ENCODE measurements at regions not wholly inside any gene's neighbourhood (a gene's known extent, or its start where the extent isn't known, plus 50 kb on each side); places are given as distances from the start of the nearest gene placed in this dataset.
"Not testable (repeated sequence)": the region's sequence is repeated elsewhere in the genome, so short reads cannot be mapped to it uniquely, and the experiment has no call there.

DNA sequence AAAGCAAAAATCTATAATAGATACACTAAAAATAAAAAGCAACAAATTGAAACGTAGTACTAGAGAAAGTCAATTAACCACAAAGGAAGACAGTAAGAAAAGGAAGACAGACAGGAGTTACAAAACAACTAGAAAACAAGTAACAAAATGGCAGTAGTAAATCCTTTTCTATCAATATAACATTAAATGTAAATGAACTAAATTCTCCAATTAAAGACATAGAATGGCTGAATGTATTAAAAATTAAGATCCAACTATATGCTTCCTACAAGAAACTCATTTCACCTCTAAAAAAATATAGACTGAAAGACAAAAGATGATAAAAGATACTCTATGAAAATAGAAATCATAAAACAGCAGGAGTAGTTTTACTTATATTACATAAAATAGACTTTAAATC, 79.1 kb downstream of the CTH start:
- no peak for DNase-seq

- DNase-seq: no peak
These were observed 84.3 kb downstream of the CTH start for GRCh38 chr1:70495370-70495769.

GRCh38 chr1:70496181-70496580, 85.1 kb downstream of the CTH start:
- DNase-seq: no peak

- DNase-seq: no peak
These were observed 86.1 kb downstream of the CTH start for GRCh38 chr1:70497152-70497551.

DNA sequence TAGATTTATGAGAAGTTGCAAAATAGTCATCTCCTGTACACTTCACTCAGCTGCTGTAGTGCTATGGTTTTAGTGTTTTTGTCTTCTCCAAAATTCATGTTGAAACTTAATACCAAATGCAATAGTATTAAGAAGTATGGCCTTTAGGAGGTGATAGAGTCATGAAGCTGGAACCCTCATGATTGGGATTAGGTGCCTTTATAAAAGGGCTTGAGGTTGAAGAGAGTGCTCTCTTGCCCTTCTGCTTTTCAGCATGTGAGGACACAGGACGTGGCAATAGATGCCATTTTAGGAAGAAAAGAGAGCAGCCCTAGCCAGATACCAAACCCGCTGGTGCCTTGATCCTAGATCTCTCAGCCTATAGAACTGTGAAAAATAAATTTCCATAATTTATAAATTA, 87.6 kb downstream of the CTH start:
- no peak for DNase-seq

DNA sequence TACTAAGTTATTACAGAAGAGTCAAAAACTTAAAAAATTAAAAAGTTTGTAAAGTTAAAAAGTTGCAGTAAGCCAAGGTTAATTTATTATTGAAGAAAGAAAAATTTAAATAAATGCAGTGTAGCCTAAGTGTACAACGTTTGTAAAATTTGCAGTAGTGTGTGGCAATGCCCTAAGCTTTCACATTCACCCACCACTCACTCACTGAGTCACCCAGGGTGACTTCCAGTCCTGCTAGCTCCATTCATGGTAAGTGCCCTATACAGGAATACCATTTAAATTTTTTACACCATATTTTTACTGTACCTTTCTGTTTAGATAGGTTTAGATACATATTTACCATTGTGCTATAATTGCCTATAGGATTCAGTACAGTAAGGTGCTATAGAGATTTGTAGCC, 88.6 kb downstream of the CTH start:
- DNase-seq: no peak

DNA sequence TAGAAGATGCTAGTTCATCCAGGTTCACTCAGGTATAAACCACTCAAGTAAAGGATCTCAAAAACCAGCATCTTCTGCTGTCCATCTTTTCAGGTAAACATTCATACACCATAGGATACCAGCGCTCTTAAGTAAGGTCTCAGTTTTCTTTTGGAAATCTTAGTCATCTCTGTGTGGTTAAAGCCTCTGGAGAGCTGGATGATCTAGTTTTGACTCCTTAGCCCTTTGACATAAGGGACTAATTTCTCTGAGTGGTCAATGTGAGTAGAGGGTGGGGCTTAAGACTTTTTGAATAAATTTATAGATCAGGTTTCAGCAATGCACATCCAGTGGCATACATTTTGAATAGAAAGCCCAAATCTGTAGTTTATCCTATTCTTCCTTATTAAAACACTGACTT, 92.3 kb downstream of the CTH start:
- DNase-seq: no peak

DNA sequence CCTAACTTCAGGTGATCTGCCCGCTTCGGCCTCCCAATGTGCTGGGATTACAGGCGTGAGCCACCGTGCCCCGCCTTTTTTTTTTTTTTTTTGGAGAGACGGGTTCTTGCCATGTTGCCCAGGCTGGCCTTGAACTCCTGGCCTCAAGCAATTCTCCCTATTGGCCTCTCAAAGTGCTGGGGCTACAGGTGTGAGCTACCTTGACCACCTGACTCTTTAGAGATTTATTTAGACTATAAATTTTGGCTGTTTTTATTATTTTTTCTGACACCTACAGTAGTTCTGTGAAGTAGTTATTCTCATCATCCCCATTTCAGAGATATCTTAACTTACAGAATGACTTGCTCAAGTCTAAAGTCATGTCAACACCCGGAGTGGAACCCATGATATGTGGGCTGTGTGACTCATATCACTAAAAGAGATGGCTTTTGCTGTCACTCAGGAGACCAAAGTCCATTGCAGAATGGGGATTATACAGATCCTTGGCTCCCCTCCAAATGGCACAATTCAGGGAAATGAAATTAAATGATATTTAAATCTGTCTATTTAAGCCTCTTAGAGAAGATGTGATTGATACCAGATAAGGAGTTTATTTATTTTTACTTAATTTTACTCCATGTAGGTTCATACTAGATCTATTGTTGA, 93.2 kb downstream of the CTH start:
- DNase-seq: no peak

GRCh38 chr1:70504821-70505193, 93.7 kb downstream of the CTH start:
- no peak for DNase-seq

GRCh38 chr1:70507991-70508390, 96.9 kb downstream of the CTH start:
- DNase-seq: not testable (repeated sequence)

DNA sequence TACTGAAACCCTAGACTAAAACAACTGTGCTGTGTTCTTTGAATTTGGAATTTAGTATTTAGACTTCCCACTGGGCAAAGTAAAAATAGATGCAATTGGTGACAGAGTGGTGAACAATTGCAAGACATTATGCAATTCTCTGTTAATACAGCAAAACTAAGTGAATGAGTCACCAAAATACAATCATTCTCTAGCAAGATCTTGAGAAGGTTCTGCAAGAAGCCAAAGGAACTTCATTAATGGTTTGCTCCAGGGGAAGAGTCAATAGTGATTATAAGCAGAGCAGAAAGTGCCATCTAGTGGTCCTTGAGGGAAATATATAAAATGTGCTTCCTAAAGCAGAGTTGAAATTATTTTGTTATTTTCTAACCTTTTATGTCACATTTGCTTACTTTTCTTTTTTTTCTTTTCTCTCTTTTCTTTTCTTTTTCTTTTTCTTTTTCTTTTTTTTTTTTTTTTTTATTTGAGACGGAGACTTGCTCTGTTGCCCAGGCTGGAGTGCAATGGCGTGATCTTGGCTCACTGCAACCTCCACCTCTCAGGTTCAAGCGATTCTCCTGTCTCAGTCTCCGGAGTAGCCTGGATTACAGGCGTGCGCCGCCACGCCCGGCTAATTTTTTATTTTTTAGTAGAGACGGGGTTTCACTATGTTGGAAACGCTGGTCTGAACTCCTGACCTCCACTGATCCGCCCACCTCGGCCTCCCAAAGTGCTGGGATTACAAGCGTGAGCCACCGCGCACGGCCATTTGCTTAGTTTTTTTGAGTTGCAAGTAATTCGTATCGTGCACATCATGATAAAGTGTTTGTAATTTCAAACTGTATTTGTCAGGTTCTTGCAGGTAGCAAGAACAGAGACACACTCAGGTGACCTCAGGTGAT, 99.2 kb downstream of the CTH start:
- no peak for DNase-seq

DNA sequence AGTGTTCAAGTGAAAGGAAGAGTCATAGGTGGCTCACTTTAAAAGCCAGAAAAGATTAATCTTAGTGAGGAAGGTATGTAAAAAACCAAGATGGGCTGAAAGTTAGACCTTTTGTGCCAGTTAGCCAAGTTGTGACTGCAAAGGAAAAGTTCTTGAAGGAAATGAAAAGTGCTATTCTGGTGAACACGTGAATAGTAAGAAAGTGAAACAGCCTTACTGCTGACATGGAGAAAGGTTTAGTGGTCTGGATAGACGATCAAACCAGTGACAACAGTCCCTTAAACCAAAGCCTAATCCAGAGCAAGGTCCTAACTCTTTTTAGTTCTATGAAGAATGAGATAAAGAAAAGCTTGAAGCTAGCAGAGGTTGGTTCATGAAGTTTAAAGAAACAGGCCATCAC, 106.4 kb downstream of the CTH start:
- no peak for DNase-seq

DNA sequence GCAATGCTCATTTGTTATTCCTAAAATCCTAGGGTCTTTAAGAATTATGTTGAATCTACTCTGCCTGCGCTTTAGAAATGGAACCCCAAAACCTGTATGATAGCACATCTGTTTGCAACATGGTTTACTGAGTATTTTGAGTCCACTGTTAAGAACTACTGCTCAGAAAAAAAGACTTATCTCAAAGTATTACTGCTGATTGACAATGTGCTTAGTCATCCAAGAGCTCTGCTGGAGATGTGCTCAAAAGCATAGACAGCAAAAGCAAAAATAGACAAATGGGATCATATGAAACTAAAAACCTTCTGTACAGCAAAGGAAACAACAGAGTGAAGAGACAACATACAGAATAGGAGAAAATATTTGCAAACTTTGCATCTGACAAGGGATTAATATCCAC, 107.0 kb downstream of the CTH start:
- no peak for DNase-seq

DNA sequence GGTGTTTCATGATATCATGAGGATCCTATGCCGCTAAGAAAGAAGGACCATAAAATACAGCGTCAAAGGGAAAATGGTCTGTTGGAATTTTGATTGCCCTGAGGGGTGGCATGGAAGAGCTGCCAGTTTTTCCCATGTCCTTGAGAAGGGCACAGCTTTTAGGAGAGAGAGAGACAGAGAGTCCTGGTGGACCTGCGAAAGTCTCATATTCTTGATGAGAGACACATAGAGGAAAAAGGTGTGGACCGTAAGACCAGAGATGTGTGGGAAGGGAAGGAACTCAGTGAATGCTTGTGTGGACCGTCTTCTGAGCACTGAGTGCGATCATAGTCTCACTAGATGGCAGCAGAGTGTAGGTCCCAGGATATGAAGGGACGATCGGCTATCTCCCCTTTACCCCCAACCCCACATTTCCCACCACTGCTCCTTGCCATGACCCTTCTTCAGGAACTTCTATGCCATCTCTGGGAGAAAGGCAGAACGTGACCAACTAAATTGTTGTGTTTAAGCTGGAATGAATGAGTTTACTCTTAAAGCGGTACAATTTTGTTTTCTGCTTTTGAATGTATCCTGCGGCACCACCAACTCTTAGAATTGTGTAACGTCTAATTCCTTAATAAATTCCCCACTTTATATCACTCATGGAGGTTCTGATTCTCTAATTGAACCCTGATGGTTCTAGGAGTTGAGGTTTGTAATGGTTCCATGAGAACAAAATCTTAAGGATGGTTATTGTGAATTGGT, 117.7 kb downstream of the CTH start:
- DNase-seq: no peak

DNA sequence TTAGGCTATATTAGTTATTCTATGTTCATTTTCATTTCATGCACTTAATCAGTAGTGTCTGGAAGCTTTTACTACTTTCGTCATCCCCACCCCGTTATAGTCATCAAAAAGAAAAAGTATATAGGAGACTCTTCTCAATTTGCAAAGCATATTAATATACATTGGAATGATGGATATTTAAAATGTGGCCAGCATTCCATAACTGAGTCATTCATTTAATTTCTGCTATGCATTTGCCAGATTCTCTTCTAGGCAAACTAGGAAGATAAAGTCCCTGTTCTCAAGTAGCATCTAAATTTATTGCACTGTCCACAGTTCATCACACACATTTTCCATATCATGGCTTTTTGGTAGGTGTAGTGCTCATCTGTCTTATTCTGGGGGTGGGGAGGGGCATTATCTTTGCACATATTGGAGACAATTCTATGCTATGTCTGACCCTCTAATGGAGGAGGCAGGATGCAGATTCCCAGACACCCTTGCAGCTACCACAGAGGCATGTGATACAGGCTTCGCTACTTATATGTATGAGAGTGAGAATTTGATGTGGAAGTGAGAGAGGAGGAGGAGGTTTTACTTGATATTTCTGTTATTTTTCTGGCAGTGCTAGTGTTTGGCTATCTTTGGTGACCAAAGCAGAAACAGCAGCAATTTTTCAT, 125.8 kb downstream of the CTH start:
- DNase-seq: no peak

- no peak for DNase-seq
These were observed 126.7 kb downstream of the CTH start for GRCh38 chr1:70537788-70538187.

DNA sequence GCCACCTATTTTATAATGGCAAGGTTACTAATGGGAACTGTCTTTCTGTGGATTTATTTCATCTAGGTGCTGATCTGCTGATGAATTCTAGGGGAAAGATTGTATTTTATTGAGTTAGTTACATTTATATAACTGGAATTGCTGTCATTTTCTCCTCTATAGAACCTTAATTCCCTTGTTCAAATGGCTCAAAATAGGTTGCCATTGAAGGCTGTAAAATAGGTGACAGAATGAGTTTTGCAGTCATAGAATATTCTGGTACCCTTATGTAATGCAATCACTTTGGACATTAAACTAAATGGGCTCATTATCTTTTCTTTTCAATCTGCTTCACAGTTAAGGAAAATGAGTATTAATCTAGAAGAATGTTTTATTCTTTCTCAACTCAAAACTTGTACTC, 131.0 kb downstream of the CTH start:
- no peak for DNase-seq

DNA sequence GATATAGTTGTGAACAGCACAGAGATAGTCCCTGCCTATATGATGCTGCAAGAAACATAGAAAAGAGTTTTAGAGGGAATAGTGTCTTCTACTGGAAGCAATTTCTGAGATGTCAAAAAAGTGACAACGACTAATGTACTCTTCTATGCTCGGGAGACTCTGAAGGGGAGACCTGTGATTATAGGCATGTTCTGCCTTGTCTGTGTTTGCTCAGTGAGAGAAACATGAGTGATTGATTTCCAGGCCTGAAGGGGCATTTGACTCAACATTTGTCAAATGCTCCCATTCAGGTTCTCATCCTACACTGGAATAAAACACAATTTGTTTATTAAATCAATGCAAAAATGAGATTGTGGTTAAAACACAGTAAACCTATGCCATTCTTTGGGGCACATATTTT, 131.8 kb downstream of the CTH start:
- no peak for DNase-seq

DNA sequence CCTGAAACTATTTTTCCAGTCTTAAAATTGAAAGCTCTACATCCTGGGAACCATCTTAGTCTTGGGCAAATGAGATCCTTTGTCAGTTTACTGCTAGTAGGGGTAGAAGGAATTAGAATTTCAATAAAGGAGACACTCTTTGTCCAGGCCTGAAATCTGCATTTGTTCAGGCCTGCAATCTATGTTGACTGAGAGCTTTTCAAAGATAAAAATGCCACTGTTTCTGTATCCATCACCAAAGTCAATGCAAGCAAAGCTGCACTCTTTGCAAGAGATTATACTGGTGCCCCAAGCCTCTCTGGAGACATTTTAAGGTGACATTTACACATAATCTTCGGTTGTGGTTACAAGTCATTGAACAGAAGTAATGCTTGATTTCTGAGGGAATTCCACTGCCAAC, 135.7 kb downstream of the CTH start:
- no peak for DNase-seq

GRCh38 chr1:70552662-70553566, 141.8 kb downstream of the CTH start:
- DNase-seq: no peak

DNA sequence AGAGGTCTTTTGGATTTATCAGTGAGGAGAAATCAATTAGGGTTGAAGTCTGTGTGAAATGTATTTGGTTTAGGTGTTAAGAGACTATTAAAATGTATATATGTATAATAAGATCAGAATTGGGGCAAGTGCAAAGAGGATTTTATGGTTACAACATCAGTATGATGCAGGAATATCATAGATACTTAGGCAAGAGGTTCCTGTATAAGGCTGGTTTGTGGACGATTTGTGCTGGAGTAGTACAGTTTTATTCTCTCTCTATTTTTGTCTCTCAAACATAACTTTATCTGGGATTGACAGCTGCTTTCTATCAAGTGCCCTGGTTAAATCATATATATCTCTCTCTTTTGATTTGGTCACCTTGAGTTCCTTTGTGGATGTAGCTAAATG, 142.5 kb downstream of the CTH start:
- DNase-seq: no peak

GRCh38 chr1:70554341-70554740, 143.3 kb downstream of the CTH start:
- no peak for DNase-seq
